CD4-positive, alpha-beta T cell treated with Interleukin-4 for 4 hours (primary cell): ENCODE measurements at regions not wholly inside any gene's neighbourhood (a gene's known extent, or its start where the extent isn't known, plus 50 kb on each side); places are given as distances from the start of the nearest gene placed in this dataset.
"Not testable (repeated sequence)": the region's sequence is repeated elsewhere in the genome, so short reads cannot be mapped to it uniquely, and the experiment has no call there.

Source experiments
- DNase-seq: peaks from one replicate; pipeline ENCODE4 v3.0.0-alpha.2; 2020

GRCh38 chr2:72031346-72032110, 116.1 kb downstream of the CYP26B1 start:
- DNase-seq: no peak

GRCh38 chr2:72028996-72029395, 118.7 kb downstream of the CYP26B1 start:
- no peak for DNase-seq

DNA sequence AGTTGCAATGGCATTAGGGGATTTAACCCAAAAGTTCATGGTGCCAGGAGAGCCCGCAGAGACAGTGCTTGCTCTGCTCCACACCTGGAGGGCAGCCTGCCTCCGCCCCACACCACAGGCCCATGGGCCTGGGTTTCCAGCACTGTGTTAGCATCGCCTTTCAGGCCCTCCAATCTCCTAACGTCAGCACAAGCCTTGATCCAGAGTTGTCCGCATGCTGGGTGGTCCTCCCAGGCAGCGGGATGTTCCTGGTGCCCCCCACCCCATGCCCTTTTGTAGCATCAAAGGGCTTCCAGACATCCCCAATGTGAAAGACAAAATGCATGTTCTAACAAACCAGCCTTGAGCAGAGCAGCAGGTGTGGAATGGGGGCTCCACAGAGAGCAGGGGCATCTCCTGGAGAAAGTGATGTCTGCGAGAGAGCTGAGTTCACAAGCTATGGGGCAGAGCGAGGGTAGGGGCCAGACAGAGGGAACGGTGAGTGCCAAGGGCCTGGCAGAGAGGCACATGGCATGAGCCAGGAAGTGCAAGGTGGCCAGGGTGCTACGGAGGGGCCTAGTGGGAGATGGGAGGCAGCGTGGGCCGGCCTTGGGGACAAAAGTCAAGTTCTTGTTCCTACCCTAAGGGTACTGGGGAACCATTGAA, 119.2 kb downstream of the CYP26B1 start:
- no peak for DNase-seq

GRCh38 chr2:72027426-72028161, 120.1 kb downstream of the CYP26B1 start:
- DNase-seq: no peak

- no peak for DNase-seq
Measured at GRCh38 chr2:72026819-72027425, 120.7 kb downstream of the CYP26B1 start.

DNA sequence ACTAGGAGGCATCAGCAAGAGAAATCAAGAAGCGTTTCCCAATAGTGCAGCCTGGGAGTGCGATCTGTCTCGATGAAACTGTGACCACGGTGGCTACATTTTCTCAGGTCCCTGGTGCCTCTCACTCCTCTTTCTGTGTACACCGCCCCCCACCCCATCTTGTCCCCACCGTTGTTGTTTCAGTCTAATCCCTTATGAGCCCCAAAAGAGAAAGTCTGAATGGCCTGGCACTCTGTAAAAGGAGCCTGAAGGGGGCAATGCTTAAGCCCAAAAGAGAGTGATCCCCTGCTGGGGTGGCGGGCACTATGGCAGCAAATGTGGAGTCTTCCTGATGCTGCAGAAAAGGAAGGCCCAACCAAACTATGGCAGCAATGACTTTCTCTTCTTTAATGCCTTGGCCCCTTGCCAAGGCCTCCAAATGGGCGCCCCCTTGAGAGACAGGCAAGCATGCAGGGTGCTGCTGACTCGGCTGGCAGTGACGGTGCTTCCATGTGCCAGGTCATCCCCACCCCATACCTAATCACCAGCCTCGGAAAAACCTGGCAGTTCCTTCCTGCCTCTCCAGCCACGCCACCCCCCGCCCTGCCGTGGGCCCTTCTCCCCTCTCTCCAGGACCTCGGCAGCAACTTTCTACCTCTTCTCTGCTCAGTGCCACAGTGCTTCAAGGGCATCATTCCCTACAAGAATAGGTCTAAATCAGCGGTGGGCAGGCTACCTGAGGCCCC, 123.0 kb downstream of the CYP26B1 start:
- no peak for DNase-seq

DNA sequence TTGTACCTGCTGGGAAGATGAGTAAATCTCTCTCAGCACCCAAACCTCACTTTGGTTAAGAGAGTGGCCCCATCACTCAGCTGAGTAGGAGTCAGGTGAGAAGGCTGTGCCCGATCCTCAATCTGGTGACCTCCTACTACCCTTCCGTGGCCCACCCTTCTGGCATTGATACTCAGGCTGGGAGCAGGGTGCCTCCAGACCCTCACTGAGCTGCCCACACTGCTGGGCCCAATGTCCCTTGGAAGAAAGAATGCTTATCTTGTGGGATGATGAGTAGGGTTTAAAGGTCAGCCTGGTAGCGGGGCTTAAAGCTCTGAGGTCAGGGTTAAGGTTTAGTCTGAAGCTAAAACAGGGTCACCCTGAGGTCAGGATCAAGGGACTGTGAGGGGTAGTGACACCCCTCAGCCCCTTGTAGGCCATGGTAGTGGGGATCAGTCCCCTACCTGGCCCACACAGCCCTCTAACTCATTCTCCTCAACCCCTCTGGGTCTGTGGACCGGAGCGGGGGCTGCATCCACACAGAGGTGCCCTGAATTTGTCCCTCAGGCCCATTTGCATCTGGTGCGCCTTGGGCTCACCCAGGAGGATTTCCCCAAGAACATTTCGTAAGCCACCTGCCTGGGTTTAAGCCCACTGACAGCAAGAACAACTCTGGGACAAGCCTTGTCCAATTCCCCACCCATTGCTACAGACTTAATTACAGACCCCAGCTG, 123.8 kb downstream of the CYP26B1 start:
- DNase-seq: no peak

GRCh38 chr2:72021371-72021770, 126.3 kb downstream of the CYP26B1 start:
- DNase-seq: not testable (repeated sequence)

GRCh38 chr2:72015266-72015665, 132.4 kb downstream of the CYP26B1 start:
- no peak for DNase-seq

GRCh38 chr2:72014831-72015230, 132.8 kb downstream of the CYP26B1 start:
- DNase-seq: no peak

DNA sequence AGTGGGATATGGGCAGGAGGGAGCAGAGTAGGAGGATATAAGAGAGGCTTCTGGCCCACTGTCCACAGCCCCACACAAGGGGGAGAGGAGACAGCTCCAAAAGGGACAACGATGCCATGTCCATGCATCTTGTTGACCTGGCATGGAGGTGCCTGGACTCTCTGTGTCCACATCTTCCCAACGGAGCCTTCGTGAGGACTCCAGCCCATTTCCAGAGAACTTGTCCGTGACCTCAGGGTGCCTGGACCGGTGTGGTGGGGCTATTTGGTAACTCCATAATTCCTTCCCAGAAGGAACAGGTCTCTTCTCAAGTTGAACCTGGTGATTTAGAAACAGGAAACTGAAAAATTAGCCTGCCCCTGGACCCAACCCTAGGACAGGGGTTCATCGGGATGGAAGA, 133.9 kb downstream of the CYP26B1 start:
- DNase-seq: no peak

DNA sequence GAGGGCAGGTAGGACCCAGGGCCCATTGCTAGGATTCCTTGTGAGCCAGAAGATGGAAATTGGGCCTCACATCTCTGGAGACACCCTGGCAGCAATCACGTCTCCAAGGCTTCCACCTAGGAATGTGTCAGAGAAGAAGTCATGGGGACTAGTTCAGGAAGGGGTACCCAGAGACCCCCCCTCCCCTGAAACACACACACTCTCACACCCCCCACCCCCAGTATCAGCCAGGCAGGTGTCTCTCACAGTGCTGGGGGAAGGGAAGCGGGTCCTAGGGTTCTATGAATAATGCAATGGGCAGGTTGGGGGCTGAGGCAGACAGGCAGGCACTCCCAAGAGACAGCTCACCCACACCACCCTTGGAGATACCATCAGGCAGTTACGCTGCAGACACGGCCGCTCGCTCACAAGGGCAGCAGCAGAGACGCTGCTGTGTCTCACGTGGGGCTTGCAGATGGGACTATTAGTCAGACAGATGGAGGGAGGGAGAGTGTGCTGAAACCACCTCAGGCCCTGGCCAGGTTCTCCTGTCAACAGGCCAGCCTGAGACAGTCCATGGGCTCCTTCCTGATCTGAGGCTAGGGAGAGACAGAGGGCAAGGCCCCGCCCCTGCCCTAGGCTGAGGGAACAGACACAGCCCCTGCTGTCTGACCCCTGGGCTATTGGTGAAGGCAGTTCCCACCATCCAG, 134.6 kb downstream of the CYP26B1 start:
- DNase-seq: no peak

DNA sequence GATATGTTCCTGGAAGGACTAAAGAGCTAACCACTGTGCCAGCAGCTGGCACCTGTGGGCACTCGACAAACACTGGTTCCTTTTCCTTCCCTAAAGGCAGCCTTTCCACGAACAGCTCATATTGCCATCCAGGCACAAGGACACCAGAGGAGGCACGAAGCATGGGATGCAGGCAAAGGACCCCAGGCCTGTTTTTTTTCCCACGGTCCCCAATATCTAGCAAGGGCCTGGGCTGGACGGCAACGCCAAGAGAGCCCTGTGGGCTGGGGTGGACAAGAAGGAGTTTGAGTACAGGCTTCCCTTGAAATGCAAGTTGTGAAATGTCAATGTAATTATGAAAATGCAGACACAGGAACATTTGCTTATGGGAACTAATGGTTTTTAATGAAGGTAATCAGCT, 135.9 kb downstream of the CYP26B1 start:
- no peak for DNase-seq

GRCh38 chr2:72011370-72011689, 136.3 kb downstream of the CYP26B1 start:
- no peak for DNase-seq

DNA sequence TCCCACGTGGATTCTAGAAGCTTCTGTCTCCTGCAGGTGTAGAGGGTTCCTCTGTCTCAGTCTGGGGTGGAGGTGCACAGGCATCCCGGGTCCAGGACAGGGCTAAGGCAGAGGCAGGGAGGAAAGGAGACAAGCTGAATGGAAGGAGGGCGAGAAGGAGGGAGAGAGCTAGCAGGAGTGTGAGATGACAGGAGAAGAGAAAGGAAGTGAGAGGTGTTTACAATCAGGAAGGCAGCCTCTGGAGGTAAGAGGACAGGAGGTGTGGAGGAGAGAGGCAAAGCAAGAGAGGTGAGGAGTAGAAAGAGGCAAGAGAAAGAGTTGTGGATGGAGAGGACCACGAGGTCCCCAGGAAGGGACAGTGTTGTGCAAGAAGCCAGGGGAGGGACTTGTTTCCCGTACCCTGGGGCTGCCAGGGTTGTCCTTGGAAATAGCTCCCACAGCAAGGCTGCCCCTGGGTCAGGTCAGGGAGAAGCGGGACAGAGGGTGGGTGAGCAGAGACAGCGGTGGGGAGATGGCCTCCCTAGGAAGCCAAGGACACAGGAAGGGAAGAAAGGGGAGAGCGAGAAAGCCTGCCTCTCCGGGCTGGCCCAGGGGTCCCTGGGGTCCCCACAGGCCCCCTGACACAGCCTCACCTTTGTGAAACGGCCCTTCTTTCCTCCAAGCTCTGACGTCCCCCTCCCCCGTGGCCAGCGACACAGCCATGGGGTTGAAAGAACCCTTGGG, 136.9 kb downstream of the CYP26B1 start:
- DNase-seq: no peak

DNA sequence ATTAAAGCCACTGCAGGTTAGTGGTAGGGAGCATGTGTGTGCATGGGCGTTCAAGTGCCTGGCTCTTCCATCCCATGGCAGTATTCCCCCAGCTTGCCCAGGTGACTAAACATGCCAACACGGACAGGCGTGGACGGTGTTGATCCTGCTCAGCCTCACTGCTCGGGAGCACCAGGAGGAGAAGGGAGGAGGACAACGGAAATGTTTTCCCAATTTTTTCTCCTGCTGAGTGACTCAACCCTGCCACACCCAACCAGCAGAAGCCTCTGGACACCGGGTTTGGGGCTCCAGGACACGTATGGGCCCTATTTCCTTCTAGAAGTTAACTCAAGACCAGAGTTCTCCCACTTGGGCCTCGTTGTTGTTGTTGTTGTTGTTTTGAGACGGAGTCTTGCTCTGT, 139.1 kb downstream of the CYP26B1 start:
- DNase-seq: no peak

GRCh38 chr2:72007402-72007801, 140.3 kb downstream of the CYP26B1 start:
- DNase-seq: no peak

GRCh38 chr2:72006188-72006736, 141.4 kb downstream of the CYP26B1 start:
- no peak for DNase-seq

DNA sequence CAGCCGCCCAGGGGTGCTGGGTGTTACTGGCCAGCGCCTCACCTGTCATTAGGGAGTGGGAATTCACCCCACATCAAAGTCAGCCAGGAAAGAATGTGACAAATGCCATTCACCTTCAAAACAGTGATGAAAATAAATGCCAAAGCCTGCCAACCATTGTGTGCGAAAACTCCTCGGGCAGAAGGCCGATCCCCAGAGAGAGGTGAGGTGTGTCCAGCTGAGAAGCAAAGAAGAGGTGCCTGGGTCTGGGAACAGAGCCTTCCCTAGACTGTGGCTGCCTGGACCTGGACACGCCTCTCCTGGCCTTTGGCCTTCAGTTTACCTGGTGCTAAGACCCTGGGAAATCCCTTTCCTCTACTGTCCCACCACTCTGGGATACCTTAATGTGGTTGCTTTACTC, 142.7 kb downstream of the CYP26B1 start:
- no peak for DNase-seq

GRCh38 chr2:72004201-72004915, 143.3 kb downstream of the CYP26B1 start:
- DNase-seq: no peak
